LNCaP clone FGC (cell line): ENCODE measurements at regions not wholly inside any gene's neighbourhood (a gene's known extent, or its start where the extent isn't known, plus 50 kb on each side); places are given as distances from the start of the nearest gene placed in this dataset.

Source experiments
- DNase-seq: peaks from one replicate; pipeline ENCODE4 v3.0.0-alpha.2; 2011; ENCODE audit warnings: low read depth
- H3K4me3 ChIP-seq: 2 replicates; pipeline ENCODE4 v1.5.1; 2011; ENCODE audit warnings: mild to moderate bottlenecking, low read depth, low read length, control low read depth
- TF ChIP-seq, protein P1 (sequence below): IDR thresholded peaks from 2 replicates; pipeline ENCODE4 v1.5.1; 2012; ENCODE audit warnings: mild to moderate bottlenecking; ENCODE audit not compliant: control insufficient read depth, insufficient read depth; ENCODE audit errors: extremely low read depth

DNA sequence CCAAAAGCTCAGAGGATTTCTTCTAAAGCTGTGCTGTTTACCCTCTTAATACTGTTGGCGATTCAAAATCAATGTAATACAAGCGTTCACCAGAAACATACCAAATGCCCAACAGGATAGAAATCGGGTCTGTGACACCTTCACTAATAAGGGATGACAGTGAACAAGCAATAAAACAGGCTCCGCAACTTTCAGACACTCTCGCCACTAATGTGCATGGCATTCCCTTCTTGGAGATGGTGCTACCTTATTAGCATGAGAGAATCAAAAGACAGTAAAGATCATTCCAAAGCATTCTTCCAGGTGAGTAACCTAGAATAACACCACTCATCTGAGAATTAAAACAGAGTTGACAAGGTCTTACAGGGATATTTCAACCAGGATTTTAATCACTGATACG lies 367.1 kb downstream of the TTLL7 start:
- no peak overlapping the region for H3K4me3 ChIP-seq
- TF ChIP-seq, protein P1, sequence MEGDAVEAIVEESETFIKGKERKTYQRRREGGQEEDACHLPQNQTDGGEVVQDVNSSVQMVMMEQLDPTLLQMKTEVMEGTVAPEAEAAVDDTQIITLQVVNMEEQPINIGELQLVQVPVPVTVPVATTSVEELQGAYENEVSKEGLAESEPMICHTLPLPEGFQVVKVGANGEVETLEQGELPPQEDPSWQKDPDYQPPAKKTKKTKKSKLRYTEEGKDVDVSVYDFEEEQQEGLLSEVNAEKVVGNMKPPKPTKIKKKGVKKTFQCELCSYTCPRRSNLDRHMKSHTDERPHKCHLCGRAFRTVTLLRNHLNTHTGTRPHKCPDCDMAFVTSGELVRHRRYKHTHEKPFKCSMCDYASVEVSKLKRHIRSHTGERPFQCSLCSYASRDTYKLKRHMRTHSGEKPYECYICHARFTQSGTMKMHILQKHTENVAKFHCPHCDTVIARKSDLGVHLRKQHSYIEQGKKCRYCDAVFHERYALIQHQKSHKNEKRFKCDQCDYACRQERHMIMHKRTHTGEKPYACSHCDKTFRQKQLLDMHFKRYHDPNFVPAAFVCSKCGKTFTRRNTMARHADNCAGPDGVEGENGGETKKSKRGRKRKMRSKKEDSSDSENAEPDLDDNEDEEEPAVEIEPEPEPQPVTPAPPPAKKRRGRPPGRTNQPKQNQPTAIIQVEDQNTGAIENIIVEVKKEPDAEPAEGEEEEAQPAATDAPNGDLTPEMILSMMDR: no peak
- DNase-seq: no peak

DNA sequence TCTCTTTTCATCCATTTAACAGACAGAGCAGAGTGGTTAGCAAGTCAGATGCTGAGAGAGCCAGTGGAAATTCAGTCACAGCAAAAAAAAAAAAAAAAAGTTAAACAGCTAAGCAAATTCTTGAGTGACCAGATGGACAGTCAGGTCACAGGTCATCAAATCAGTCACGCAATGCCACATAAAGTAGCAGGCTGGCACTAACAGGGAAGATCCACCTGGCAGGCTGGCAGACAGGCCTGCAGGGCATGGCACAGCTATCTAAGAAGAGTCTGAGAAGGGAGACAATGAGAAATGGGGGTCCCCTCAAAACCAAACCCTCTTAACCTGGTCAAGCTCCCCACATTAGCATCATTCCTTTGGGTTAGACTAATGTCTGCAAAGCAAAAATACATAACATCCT lies 371.9 kb downstream of the TTLL7 start:
- H3K4me3 ChIP-seq: no peak overlapping the region
- no peak for DNase-seq
- TF ChIP-seq, protein P1: no peak

DNA sequence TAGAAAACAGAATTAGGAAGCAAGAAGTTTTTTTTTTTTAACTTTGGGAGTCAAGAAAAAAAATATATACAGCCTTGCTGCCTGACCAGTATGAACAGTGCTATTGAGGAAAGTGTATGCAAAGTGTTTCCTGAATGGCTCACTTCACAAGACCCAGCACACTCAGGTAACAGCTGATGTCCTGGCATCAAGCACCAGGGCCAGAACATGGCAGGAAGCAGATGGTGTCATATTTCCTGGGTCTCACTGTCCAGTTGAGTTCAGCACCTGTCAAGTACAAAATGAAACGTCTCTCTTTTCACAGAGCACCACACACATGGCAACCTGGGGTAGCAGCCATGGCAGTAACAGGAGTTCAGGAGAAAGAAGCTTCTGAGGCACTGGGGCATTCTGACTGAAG lies 372.3 kb downstream of the TTLL7 start:
- DNase-seq: peak; percentile 59

DNA sequence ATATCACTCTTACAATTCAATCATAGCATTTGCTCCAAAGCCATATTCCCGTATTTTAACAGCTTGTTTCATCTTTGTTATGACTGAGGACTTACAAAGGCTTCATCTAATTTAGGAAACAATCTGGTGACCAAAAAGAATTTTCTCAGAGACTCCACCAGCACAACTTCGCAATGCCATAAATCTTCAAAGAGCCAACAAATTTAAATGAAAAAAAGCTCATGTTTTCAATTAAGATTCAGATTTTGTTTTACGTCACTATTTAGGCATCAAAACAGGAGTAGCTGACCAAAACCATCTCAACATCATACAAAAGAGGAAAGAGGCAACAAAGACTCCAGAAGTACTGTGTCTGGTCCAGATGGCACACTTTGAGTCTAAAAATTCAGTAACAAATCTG lies 373.3 kb downstream of the TTLL7 start:
- no peak overlapping the region for H3K4me3 ChIP-seq
- TF ChIP-seq, protein P1: no peak

More for the DNA sequence above, 372.3 kb downstream of the TTLL7 start:
- H3K4me3 ChIP-seq: no peak overlapping the region
- TF ChIP-seq, protein P1: no peak

DNA sequence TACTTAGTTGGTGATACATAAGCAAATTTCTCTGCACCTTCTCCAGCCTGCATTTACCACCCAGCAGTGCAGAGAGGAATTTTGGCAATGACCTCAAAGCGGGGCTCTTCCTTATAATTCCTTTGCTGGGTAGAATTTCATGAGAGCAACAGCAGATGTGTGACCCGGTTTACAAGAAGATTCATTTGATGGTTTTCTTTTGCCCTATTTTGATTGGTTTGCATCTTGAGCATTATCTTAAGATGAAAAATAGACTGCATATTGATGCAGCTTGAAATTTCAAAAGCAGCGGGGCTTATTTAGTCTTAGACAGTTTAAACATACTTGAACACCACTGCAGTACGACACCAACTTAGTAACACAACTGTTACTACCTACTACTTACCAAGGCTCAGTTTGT lies 378.9 kb downstream of the TTLL7 start:
- TF ChIP-seq, protein P1: no peak
- no peak for DNase-seq
- no peak overlapping the region for H3K4me3 ChIP-seq

More for the DNA sequence above, 373.3 kb downstream of the TTLL7 start:
- DNase-seq: no peak

DNA sequence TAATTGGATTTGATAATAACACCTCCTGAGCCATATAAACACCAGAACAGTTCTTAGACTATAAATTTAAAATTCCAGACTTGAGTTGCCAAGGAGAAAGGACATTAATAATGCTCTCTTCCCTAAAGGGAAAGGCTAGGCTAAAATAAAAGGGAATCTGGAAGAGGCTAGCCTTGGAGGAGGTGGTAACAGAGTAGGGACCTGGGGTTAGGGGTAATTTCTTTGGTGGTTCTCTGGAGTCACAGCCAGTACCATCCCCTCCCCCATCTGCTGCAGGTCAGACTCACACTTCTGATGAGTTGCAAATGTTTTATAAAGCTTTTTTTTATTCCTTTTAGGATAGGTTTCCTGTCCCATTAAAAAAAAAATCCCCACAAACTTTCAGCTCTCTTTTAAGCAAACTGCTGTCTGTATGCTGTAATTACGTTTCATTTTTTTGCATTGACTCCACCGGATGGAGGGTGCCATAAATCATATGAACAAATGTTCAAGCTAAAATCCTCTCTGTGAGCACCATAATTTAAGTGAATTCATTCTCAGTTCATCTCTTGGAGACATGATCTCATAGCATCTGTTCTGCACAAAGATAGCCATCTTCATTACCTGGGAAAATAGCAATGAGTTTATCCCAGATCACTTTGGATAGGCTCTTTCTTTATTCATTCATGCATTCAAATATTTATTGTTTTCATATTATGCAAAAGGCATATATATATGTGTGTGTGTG lies 379.6 kb downstream of the TTLL7 start:
- no peak overlapping the region for H3K4me3 ChIP-seq
- DNase-seq: no peak
- TF ChIP-seq, protein P1: no peak

DNA sequence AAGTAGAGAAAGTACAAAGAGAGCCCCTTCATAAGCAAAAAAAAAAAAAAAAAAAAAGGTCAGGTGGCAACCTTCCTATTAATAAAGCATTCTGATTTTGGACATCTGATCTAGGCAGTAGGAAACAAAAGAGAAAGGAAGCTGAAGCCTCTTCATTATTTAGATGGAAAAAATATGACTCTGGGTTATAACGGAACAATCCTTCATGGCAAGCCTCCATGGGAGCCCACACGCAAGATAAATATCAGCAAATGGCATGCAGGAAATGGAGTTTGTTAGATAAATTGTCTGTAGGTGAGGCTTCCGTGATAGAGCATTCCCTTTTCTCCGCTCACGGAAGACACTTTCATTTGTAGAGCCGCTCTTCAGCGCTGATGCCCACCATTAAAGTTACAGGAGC lies 381.0 kb downstream of the TTLL7 start:
- no peak overlapping the region for H3K4me3 ChIP-seq
- DNase-seq: no peak
- TF ChIP-seq, protein P1: no peak
